Lower leg skin (tissue), 3 donors: ENCODE measurements at regions not wholly inside any gene's neighbourhood (a gene's known extent, or its start where the extent isn't known, plus 50 kb on each side); places are given as distances from the start of the nearest gene placed in this dataset.

Source experiments
- CTCF ChIP-seq, 3 donors: fragments of 450-650 bp; IDR thresholded peaks; one replicate each; pipeline ENCODE4 v1.5.1; 2016; ENCODE audit warnings: antibody characterized with exemption in 3 of 3, mild to moderate bottlenecking in 3 of 3, moderate library complexity in 2 of 3
- POLR2A ChIP-seq, 2 donors: fragments of 450-650 bp; IDR thresholded peaks; one replicate each; pipeline ENCODE4 v1.6.1; 2016 to 2017; ENCODE audit warnings: antibody characterized with exemption in 2 of 2, mild to moderate bottlenecking in 1 of 2, moderate library complexity in 1 of 2

- no peak for TF ChIP-seq POLR2A (IDR thresholded peaks at IDR 0.05)
- TF ChIP-seq CTCF (IDR thresholded peaks at IDR 0.05): no peak
Observed at GRCh38 chr11:36753960-36754359, 155.9 kb upstream of the RAG2 start.
